ENCODE measurements at regions not wholly inside any gene's neighbourhood (a gene's known extent, or its start where the extent isn't known, plus 50 kb on each side); places are given as distances from the start of the nearest gene placed in this dataset.

DNA sequence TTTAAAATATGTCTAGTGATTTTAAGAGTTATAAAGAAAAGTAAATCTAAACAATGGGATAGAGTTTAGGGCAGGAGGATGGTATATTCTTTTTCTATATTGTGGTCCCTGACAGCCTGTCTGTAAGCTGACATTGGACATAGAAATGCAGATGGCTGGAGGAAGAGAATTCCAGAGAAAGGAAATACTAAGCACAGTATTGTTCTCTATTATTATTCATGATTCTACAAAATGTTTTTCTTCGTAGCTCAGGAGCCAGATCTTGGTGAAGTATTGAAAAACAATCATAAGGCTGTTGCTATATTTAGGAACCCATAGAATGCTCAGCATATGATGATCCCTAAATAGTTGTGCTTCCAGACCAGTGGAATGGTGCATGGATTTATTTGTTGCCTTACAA, 117.0 kb upstream of the FAM3C start:
- no TSS peak for BruUV-seq (replicated peaks)
- 0 out of 4 replicates have a peak, but pooled peaks cover 0 to 5% of the 10 kb centered on the region in 2 experiments for H3K4me1 ChIP-seq (ENCODE audit: control insufficient read depth in 1 of 2, insufficient read depth in 2 of 2, low read length in 2 of 2)
- H3K36me3 ChIP-seq (ENCODE audit: control insufficient read depth in 1 of 2, insufficient read depth in 2 of 2, low read length in 2 of 2): 0 out of 4 replicates have a peak, but pooled peaks cover 0 to 6% of the 10 kb centered on the region in 2 experiments
- no peaks in the 10 kb centered on the region for H3K79me2 ChIP-seq (ENCODE audit: insufficient read depth, low read length)
- no peak overlapping the region for H2AFZ ChIP-seq (ENCODE audit: low read depth, low read length, poor library complexity, severe bottlenecking)
- H3K4me2 ChIP-seq (ENCODE audit: low read length): no peak overlapping the region
- H3K27me3 ChIP-seq (ENCODE audit: insufficient read depth, low read length): no peaks in the 10 kb centered on the region
- CTCF ChIA-PET: no interaction called here
- H3K27ac ChIP-seq (ENCODE audit: low read depth, low read length): no peak overlapping the region
- RAD21 ChIA-PET (ENCODE audit: low non-redundant PET in 1 of 2, low total read pairs in 2 of 2, uncharacterized antibody in 2 of 2, unreplicated experiment in 2 of 2): no interaction called here
- H3K9me2 ChIP-seq (ENCODE audit: insufficient read depth): no peaks in the 10 kb centered on the region
- no peak for DNase-seq (ENCODE audit: low read depth, low spot score)
- peaks cover 0 to 21% of the 10 kb centered on the region in 2 experiments; a peak in 1 of 4 replicates for H3K9me3 ChIP-seq (ENCODE audit: control insufficient read depth in 1 of 2, insufficient read depth in 1 of 2, low read depth in 1 of 2, low read length in 2 of 2)
- H4K20me1 ChIP-seq (ENCODE audit: insufficient read depth): no peaks in the 10 kb centered on the region
- POLR2A ChIA-PET: no interaction called here
- intact Hi-C loops (cut with micrococcal nuclease): no loop called here
- TF ChIP-seq TCF7L2 (IDR thresholded peaks at IDR 0.05; ENCODE audit: borderline replicate concordance, extremely low read depth, insufficient read depth, insufficient read length) (no peak), JUND (IDR thresholded peaks at IDR 0.05) (no peak), EGR1 (IDR thresholded peaks at IDR 0.05; ENCODE audit: low read depth) (no peak), ATF3 (IDR thresholded peaks at IDR 0.05) (no peak), SIN3A (IDR thresholded peaks at IDR 0.05; ENCODE audit: low read depth) (no peak), SP1 (IDR thresholded peaks at IDR 0.05; ENCODE audit: low read depth) (no peak), ELF1 (IDR thresholded peaks at IDR 0.05; ENCODE audit: borderline replicate concordance, low read depth) (no peak), MAX (IDR thresholded peaks at IDR 0.05) (no peak), CBX3 (IDR thresholded peaks at IDR 0.05; ENCODE audit: low read depth) (no peak), EZH2 (IDR thresholded peaks at IDR 0.05) (no peak), SRF (IDR thresholded peaks at IDR 0.05; ENCODE audit: low read depth) (no peak)
- TF ChIP-seq, protein P1, sequence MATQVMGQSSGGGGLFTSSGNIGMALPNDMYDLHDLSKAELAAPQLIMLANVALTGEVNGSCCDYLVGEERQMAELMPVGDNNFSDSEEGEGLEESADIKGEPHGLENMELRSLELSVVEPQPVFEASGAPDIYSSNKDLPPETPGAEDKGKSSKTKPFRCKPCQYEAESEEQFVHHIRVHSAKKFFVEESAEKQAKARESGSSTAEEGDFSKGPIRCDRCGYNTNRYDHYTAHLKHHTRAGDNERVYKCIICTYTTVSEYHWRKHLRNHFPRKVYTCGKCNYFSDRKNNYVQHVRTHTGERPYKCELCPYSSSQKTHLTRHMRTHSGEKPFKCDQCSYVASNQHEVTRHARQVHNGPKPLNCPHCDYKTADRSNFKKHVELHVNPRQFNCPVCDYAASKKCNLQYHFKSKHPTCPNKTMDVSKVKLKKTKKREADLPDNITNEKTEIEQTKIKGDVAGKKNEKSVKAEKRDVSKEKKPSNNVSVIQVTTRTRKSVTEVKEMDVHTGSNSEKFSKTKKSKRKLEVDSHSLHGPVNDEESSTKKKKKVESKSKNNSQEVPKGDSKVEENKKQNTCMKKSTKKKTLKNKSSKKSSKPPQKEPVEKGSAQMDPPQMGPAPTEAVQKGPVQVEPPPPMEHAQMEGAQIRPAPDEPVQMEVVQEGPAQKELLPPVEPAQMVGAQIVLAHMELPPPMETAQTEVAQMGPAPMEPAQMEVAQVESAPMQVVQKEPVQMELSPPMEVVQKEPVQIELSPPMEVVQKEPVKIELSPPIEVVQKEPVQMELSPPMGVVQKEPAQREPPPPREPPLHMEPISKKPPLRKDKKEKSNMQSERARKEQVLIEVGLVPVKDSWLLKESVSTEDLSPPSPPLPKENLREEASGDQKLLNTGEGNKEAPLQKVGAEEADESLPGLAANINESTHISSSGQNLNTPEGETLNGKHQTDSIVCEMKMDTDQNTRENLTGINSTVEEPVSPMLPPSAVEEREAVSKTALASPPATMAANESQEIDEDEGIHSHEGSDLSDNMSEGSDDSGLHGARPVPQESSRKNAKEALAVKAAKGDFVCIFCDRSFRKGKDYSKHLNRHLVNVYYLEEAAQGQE (IDR thresholded peaks at IDR 0.05; ENCODE audit: low read depth): no peak
- TF ChIP-seq, protein P2, sequence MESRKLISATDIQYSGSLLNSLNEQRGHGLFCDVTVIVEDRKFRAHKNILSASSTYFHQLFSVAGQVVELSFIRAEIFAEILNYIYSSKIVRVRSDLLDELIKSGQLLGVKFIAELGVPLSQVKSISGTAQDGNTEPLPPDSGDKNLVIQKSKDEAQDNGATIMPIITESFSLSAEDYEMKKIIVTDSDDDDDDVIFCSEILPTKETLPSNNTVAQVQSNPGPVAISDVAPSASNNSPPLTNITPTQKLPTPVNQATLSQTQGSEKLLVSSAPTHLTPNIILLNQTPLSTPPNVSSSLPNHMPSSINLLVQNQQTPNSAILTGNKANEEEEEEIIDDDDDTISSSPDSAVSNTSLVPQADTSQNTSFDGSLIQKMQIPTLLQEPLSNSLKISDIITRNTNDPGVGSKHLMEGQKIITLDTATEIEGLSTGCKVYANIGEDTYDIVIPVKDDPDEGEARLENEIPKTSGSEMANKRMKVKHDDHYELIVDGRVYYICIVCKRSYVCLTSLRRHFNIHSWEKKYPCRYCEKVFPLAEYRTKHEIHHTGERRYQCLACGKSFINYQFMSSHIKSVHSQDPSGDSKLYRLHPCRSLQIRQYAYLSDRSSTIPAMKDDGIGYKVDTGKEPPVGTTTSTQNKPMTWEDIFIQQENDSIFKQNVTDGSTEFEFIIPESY (IDR thresholded peaks at IDR 0.05; ENCODE audit: extremely low read depth, insufficient replicate concordance, low read length): no peak
- H3K4me3 ChIP-seq (replicated peaks in 1 of 2; ENCODE audit: low read depth in 1 of 2, low read length in 2 of 2): no peak overlapping the region
- no peak overlapping the region for H3K9ac ChIP-seq (ENCODE audit: low read length)
- ATAC-seq: no peak
